ENCODE measurements at regions not wholly inside any gene's neighbourhood (a gene's known extent, or its start where the extent isn't known, plus 50 kb on each side); places are given as distances from the start of the nearest gene placed in this dataset.

DNA sequence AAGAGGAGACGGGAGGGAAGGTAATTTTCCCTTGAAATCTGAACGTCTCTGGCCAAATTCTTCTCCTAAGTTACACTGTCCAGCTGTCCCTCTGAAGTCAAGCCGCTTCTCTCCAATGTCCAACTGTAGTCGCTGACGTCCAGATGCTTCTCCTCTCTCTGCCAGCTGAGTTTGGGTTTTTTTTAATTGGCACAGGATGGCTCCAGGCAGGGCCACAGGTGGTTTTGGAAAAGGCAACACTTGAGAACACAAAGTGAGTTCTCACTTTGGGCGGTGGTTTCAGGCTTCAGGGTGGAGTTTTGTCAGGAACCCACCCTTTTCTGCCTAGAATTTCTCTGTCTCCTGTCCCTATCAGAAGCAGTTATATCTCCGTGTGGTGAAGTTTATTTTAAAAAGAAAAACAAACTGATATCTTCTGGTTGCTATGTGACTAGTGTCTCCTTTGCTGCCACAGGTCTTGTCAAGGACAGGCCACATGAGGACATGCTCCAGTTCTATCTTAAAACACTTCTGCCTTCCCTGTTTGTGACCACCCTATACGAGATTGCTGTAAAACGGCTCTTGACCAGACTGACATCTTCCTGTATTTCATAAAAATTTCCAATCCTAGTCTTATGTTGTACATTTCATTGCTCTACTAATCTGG lies 472.3 kb upstream of the ADGRL4 start:
- Histone ChIP-seq H3K27me3 (no peaks in the 10 kb centered on the region), H3K9me3 (peaks cover 0 to 7% of the 10 kb centered on the region in 2 donors), H3K4me1 (no peaks in the 10 kb centered on the region), H3K27ac (peak overlapping the region in 1 of 2 donors; percentile 6), H3K4me3 (no peak overlapping the region), H3K36me3 (no peaks in the 10 kb centered on the region)
- TF ChIP-seq, protein P1, sequence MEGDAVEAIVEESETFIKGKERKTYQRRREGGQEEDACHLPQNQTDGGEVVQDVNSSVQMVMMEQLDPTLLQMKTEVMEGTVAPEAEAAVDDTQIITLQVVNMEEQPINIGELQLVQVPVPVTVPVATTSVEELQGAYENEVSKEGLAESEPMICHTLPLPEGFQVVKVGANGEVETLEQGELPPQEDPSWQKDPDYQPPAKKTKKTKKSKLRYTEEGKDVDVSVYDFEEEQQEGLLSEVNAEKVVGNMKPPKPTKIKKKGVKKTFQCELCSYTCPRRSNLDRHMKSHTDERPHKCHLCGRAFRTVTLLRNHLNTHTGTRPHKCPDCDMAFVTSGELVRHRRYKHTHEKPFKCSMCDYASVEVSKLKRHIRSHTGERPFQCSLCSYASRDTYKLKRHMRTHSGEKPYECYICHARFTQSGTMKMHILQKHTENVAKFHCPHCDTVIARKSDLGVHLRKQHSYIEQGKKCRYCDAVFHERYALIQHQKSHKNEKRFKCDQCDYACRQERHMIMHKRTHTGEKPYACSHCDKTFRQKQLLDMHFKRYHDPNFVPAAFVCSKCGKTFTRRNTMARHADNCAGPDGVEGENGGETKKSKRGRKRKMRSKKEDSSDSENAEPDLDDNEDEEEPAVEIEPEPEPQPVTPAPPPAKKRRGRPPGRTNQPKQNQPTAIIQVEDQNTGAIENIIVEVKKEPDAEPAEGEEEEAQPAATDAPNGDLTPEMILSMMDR (IDR thresholded peaks at IDR 0.05), result no peak
- DNase-seq (ENCODE audit: low spot score), result no peak

DNA sequence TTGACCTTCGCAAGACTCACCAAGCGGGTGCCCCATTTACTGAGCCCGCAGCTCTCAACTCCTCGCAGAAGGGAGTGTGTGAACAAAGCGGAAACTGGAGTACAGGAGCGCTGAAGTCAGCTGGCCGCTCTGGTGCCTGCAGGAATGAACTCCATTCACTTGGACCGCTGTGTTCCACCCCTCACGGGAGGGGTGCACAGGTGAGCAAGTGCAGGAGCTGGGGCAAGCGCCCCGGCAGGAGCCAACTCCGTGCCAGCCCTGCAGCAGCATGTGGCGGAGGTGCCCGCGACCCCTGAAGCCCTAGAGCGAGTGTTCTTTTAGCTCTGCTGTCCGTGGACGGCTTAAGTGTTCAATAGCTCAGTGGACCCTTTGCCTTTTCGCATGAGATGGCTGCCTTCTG lies 471.6 kb upstream of the ADGRL4 start:
- no peak for DNase-seq (ENCODE audit: low spot score)
- TF ChIP-seq, protein P1 (IDR thresholded peaks at IDR 0.05), result no peak
- Histone ChIP-seq H3K27me3 (no peaks in the 10 kb centered on the region), H3K36me3 (no peaks in the 10 kb centered on the region), H3K4me3 (no peak overlapping the region), H3K9me3 (peaks cover 0 to 7% of the 10 kb centered on the region in 2 donors), H3K27ac (no peak overlapping the region), H3K4me1 (no peaks in the 10 kb centered on the region)

DNA sequence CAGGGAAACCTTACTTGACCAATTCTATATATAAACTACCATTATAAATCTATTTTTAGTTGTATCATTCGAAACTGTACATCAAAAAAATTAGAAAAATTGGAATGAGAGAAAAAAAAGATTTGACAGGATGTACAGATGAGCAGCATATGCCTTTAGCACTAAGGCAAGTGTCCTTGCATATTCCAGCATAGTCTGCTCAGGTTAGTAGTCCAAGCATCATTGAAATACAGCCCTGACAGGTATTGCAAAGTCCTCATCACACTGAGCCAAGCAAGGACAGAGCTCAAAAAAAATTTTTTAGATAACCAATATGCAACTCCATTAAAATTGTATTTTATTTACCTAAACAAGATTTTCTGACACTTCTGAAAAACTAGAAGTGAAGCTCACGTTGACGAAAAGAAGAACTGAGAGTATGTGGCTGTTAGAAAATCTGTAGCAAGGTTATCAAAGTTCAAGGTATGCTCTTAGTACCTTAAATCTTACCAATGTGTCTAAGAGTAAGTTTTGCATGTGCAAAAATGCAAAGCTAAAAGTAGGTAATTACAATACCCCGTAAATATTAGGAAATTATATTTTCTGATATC lies 465.6 kb upstream of the ADGRL4 start:
- Histone ChIP-seq H3K27ac (no peak overlapping the region), H3K4me1 (no peaks in the 10 kb centered on the region), H3K27me3 (no peaks in the 10 kb centered on the region), H3K36me3 (no peaks in the 10 kb centered on the region), H3K4me3 (no peak overlapping the region), H3K9me3 (no peaks in the 10 kb centered on the region)
- DNase-seq (ENCODE audit: low spot score), result no peak
- TF ChIP-seq, protein P1 (IDR thresholded peaks at IDR 0.05), result no peak

DNA sequence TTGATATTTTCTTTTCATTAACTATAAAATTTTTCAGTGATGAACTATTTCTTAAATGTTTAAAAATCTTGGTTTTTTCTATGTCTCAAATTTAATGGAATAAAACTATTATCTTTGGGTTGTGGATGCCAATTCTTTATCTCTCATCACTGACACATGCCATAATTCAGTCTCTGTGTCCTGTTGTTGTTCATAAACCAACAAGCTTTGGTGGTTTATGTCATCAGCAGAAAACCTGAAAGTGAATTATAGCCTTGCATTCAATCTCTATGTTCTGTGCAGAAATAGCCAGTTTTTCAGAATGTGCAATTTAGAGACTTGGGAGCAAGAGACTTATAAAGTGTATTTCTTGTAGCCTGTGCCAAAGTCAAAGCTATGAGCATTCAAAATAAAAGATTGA lies 462.6 kb upstream of the ADGRL4 start:
- Histone ChIP-seq H3K9me3 (no peaks in the 10 kb centered on the region), H3K27ac (no peak overlapping the region), H3K4me1 (no peaks in the 10 kb centered on the region), H3K36me3 (no peaks in the 10 kb centered on the region), H3K27me3 (no peaks in the 10 kb centered on the region), H3K4me3 (no peak overlapping the region)
- TF ChIP-seq, protein P1 (IDR thresholded peaks at IDR 0.05), result no peak
- no peak for DNase-seq (ENCODE audit: low spot score)

DNA sequence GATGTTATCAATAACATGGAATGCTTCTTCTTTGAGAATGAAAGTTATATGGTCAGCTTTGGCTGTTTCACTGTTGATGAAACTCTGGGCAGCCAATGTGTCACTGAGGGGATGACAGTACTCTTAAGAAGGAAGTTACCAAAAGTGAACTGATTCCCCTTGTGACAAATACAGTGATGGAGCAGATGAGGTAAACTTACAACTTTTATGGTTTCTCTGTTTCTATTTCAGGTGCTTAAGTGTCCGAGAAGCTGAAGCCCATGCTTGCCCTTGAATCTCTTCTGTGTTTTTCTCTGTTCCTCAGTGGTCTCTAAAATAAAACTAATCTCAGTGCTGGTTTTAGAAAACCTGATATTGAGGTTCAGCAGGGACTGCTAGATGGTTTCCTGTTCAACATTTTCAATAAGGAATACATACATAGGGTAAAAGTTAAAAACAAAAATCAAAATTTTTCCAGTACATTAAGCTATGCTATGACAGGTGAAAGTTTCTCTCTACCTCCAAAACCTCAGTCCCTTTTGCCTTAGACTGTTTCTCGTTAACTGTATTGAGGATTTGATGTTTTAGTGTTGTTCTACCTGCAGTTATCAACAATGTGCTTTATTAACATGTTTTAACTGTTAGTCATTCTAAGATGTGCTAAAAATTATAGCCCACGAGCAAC lies 454.4 kb upstream of the ADGRL4 start:
- H3K4me3 ChIP-seq, result no peak overlapping the region
- no peaks in the 10 kb centered on the region for H3K36me3 ChIP-seq
- no peaks in the 10 kb centered on the region for H3K4me1 ChIP-seq
- H3K9me3 ChIP-seq, result no peaks in the 10 kb centered on the region
- no peaks in the 10 kb centered on the region for H3K27me3 ChIP-seq
- no peak overlapping the region for H3K27ac ChIP-seq
- TF ChIP-seq, protein P1 (IDR thresholded peaks at IDR 0.05), result no peak
- no peak for DNase-seq (ENCODE audit: low spot score)

Data from right atrium auricular region (tissue), 2 donors.